ENCODE measurements at regions not wholly inside any gene's neighbourhood (a gene's known extent, or its start where the extent isn't known, plus 50 kb on each side); places are given as distances from the start of the nearest gene placed in this dataset.

DNA sequence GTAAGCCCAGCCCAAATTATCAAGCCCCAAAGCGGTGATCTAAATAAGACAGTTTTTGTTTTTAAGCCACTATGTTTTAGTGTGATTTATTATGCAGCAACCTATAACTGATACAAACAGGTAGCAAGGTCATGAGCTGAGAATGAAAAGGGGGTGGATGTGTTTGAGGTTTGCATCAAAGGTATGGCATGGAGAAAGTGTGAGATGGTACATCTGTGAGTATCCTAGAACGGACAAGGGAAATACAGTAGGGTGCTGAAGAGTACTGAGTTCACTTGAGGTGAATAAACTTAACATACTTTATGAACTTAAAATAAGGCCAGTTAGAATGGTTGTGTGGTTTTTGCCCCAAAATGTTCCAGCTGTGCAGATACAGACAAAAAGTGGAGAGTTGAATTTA lies 286.0 kb upstream of the B3GALT2 start:
- H3K27me3 ChIP-seq (replicated peaks; ENCODE audit: insufficient read depth), result no peaks in the 10 kb centered on the region
- H3K9me3 ChIP-seq, result no peaks in the 10 kb centered on the region

DNA sequence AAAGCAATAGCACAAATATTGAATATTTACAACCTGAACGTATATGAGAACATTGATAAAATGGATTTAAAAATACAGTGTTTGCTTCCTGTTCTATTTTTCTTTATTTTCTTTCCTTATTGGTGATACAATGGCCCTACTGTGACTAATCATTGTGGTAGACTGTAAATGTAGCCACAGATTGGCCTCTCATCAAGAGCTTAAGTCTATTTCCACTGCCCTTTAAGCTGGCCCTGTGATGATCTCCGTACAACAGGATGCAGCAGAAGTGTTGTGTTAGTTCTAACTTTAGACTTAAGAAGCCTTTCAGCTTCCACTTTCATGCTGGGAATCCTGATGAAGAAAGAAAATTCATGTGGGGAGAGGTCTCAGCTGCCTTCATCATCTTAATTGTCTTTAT lies 285.6 kb upstream of the B3GALT2 start:
- no peak overlapping the region for H3K4me3 ChIP-seq
- H3K4me1 ChIP-seq (ENCODE audit: control insufficient read depth in 1 of 2, low read depth in 2 of 2), result no peaks in the 10 kb centered on the region
- H3K36me3 ChIP-seq, result no peaks in the 10 kb centered on the region
- TF ChIP-seq, protein P1, sequence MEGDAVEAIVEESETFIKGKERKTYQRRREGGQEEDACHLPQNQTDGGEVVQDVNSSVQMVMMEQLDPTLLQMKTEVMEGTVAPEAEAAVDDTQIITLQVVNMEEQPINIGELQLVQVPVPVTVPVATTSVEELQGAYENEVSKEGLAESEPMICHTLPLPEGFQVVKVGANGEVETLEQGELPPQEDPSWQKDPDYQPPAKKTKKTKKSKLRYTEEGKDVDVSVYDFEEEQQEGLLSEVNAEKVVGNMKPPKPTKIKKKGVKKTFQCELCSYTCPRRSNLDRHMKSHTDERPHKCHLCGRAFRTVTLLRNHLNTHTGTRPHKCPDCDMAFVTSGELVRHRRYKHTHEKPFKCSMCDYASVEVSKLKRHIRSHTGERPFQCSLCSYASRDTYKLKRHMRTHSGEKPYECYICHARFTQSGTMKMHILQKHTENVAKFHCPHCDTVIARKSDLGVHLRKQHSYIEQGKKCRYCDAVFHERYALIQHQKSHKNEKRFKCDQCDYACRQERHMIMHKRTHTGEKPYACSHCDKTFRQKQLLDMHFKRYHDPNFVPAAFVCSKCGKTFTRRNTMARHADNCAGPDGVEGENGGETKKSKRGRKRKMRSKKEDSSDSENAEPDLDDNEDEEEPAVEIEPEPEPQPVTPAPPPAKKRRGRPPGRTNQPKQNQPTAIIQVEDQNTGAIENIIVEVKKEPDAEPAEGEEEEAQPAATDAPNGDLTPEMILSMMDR (IDR thresholded peaks at IDR 0.05), result no peak
- no peak for DNase-seq (ENCODE audit: low spot score)
- H3K27me3 ChIP-seq (replicated peaks; ENCODE audit: insufficient read depth), result no peaks in the 10 kb centered on the region
- no peak overlapping the region for H3K27ac ChIP-seq
- H3K9me3 ChIP-seq, result no peaks in the 10 kb centered on the region
- ATAC-seq (ENCODE audit: insufficient number of reproducible peaks, low FRiP score, low read depth), result no peak

More for the DNA sequence above, 286.0 kb upstream of the B3GALT2 start:
- ATAC-seq (ENCODE audit: insufficient number of reproducible peaks, low FRiP score, low read depth), result no peak
- Histone ChIP-seq H3K36me3 (no peaks in the 10 kb centered on the region), H3K4me3 (no peak overlapping the region), H3K4me1 (ENCODE audit: control insufficient read depth in 1 of 2, low read depth in 2 of 2) (no peaks in the 10 kb centered on the region), H3K27ac (no peak overlapping the region)
- TF ChIP-seq, protein P1 (IDR thresholded peaks at IDR 0.05), result no peak
- DNase-seq (ENCODE audit: low spot score), result no peak

DNA sequence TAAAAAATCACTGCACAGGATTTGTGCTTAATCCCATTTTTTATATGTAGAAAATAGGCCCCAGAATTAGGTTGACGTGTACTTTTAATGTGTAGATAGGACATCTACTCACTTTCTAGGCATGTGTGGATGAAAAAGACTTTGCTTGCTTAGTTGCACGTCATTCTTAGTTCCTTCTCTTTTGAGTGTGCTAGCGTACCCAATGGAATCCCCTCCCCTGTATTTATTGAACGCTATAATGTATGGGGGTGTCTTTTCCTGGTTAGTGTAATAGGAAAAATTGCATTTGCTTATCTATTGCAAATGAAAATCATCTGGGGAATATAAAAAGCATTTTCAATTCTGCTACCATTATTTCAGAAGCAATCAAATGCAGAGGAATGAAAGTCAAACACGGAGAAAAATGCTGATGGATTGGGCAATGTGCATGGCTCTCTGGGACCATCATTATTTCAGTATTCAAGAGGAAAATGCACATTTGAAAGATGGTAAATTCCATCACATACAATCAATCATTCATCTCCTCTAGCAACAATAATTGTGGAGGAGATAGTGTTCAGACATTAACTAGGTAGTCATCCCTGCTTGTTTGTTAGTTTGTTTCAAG lies 277.0 kb upstream of the B3GALT2 start:
- Histone ChIP-seq H3K27ac (no peak overlapping the region), H3K4me1 (ENCODE audit: control insufficient read depth in 1 of 2, low read depth in 2 of 2) (no peaks in the 10 kb centered on the region), H3K27me3 (replicated peaks; ENCODE audit: insufficient read depth) (no peaks in the 10 kb centered on the region), H3K9me3 (no peaks in the 10 kb centered on the region), H3K4me3 (no peak overlapping the region), H3K36me3 (no peaks in the 10 kb centered on the region)
- TF ChIP-seq, protein P1 (IDR thresholded peaks at IDR 0.05), result no peak
- ATAC-seq (ENCODE audit: insufficient number of reproducible peaks, low FRiP score, low read depth) (no peak), DNase-seq (ENCODE audit: low spot score) (no peak)

DNA sequence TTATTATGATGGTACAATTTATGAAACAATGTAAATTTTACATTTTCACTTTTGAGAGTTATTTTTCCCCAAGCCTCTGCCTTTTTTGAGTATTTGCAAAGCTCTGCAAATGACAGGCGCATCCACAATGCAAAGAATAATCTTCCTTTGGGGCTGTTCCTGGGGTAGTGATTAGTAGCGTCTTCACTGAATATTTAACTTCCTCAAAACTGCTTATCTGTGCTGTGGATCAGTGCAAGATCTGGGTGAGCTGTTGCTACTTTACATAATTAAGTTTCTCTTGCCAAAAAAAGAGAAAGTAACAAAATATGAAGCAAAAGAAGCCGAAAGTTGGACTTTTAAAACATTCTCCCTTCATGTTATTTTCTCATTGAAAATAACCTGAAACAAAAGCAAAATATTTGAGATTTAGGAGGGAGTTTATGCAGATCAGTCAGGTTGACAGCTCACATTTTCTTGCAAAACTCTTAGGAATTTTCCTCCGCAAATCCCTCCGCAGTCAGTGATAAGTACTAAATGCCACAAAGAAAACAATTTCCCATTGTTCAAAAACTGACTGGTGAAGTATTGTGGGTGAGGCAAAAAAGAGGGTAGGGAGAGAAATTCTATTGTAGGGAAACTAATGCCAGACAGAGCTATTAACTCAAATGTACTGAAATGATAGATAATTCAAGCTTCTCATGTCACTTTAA lies 276.4 kb upstream of the B3GALT2 start:
- Histone ChIP-seq H3K9me3 (no peaks in the 10 kb centered on the region), H3K4me3 (no peak overlapping the region), H3K36me3 (no peaks in the 10 kb centered on the region), H3K27ac (no peak overlapping the region), H3K27me3 (replicated peaks; ENCODE audit: insufficient read depth) (no peaks in the 10 kb centered on the region), H3K4me1 (ENCODE audit: control insufficient read depth in 1 of 2, low read depth in 2 of 2) (no peaks in the 10 kb centered on the region)
- DNase-seq (ENCODE audit: low spot score) (no peak), ATAC-seq (ENCODE audit: insufficient number of reproducible peaks, low FRiP score, low read depth) (no peak)
- TF ChIP-seq, protein P1 (IDR thresholded peaks at IDR 0.05), result no peak

DNA sequence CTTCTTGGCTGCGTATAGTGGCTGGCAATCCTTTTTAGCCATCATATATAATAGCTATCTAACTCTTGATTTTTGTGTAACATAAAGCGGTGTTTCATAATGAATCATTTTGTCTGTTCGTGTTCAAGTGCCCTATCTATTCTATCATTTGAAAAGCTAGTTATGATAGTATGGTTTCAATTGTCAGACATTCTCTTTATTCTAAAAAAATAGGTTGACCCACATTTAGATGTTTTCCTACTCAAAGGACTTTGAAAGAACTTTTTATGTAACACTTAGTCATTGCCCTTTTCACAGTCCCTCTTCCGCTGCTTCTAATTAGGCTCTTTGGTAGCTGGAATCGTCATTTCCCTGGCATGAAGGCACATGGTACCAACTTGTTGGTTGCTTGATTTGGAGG lies 272.2 kb upstream of the B3GALT2 start:
- DNase-seq (ENCODE audit: low spot score), result no peak
- H3K36me3 ChIP-seq, result no peaks in the 10 kb centered on the region
- ATAC-seq (ENCODE audit: insufficient number of reproducible peaks, low FRiP score, low read depth), result no peak
- H3K4me3 ChIP-seq, result no peak overlapping the region
- H3K27ac ChIP-seq, result no peak overlapping the region
- no peaks in the 10 kb centered on the region for H3K27me3 ChIP-seq (replicated peaks; ENCODE audit: insufficient read depth)
- H3K4me1 ChIP-seq (ENCODE audit: control insufficient read depth in 1 of 2, low read depth in 2 of 2), result no peaks in the 10 kb centered on the region
- TF ChIP-seq, protein P1 (IDR thresholded peaks at IDR 0.05), result no peak
- H3K9me3 ChIP-seq, result no peaks in the 10 kb centered on the region
